ENCODE measurements at regions not wholly inside any gene's neighbourhood (a gene's known extent, or its start where the extent isn't known, plus 50 kb on each side); places are given as distances from the start of the nearest gene placed in this dataset.

- no peaks in the 10 kb centered on the region for H3K36me3 ChIP-seq (ENCODE audit: control insufficient read depth, insufficient read depth, low read length)
- no peaks in the 10 kb centered on the region for H3K9me3 ChIP-seq (ENCODE audit: control insufficient read depth, low read length)
- H3K79me2 ChIP-seq: no peaks in the 10 kb centered on the region
- no peaks in the 10 kb centered on the region for H3K4me1 ChIP-seq
- no peak overlapping the region for H3K27ac ChIP-seq
- H3K4me2 ChIP-seq (ENCODE audit: low read length): no peak overlapping the region
- TF ChIP-seq, protein P1, sequence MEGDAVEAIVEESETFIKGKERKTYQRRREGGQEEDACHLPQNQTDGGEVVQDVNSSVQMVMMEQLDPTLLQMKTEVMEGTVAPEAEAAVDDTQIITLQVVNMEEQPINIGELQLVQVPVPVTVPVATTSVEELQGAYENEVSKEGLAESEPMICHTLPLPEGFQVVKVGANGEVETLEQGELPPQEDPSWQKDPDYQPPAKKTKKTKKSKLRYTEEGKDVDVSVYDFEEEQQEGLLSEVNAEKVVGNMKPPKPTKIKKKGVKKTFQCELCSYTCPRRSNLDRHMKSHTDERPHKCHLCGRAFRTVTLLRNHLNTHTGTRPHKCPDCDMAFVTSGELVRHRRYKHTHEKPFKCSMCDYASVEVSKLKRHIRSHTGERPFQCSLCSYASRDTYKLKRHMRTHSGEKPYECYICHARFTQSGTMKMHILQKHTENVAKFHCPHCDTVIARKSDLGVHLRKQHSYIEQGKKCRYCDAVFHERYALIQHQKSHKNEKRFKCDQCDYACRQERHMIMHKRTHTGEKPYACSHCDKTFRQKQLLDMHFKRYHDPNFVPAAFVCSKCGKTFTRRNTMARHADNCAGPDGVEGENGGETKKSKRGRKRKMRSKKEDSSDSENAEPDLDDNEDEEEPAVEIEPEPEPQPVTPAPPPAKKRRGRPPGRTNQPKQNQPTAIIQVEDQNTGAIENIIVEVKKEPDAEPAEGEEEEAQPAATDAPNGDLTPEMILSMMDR (IDR thresholded peaks at IDR 0.05): no peak
- H3K4me3 ChIP-seq (ENCODE audit: low read depth, low read length): no peak overlapping the region
- H2AFZ ChIP-seq: no peak overlapping the region
- H3K9ac ChIP-seq: no peak overlapping the region
- no peaks in the 10 kb centered on the region for H3K27me3 ChIP-seq (ENCODE audit: control insufficient read depth, insufficient read depth, low read length)
Observed at GRCh38 chr11:29353833-29354232, 663.0 kb downstream of the KCNA4 start.

DNA sequence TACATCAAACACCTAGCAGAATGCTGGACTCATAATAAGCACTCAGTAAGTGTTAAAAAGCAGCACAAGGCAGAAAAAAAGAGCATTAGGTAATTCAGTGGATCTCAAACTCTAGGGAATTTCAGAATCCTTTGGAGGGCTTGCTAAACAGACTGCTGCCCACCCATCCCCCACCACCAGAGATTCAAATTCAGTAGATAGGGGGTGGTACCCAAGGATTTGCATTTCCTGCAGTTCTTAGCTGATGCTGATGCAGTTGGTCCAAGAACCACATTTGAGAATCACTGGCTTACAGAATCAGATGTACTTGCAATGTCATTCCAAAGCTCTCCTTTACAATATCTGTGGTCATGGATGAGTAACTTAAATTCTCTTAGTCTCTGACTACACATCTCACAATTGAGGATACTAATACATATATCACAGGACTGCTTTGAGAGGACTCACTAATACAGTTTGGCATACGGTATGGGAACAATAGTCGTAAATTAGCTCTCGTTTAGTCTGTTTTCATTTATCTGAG, 664.5 kb downstream of the KCNA4 start:
- Histone ChIP-seq H3K4me3 (ENCODE audit: low read depth, low read length) (no peak overlapping the region), H3K4me2 (ENCODE audit: low read length) (no peak overlapping the region), H3K27ac (no peak overlapping the region), H2AFZ (no peak overlapping the region), H3K79me2 (no peaks in the 10 kb centered on the region), H3K9ac (no peak overlapping the region), H3K36me3 (ENCODE audit: control insufficient read depth, insufficient read depth, low read length) (no peaks in the 10 kb centered on the region), H3K9me3 (ENCODE audit: control insufficient read depth, low read length) (no peaks in the 10 kb centered on the region), H3K4me1 (no peaks in the 10 kb centered on the region), H3K27me3 (ENCODE audit: control insufficient read depth, insufficient read depth, low read length) (no peaks in the 10 kb centered on the region)
- TF ChIP-seq, protein P1 (IDR thresholded peaks at IDR 0.05): no peak

DNA sequence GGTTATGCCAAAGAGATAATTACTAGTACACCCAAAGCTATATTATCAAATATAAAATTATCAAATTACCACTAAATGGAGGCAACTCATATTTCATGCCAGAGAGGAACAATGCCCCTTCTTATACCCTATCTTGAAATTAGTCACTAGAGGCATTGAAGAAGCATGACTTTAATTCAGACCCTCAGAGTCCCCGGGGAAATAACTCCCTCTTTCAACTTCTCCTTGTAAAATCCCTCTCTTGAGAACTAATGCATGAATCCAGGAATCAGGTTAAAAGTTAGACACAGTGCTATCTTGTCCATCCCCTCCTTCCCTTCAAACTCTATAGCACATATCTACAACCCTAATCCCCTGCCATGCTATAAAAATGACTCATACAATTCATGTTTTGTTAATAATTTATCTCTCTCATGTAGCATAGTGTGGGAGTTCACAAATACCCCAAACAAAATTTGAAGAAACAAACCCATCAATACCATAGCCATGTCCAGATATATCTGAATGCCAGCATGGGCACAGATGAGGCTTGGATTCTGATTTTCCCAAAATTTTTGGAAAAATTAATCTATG, 665.4 kb downstream of the KCNA4 start:
- no peak overlapping the region for H3K4me3 ChIP-seq (ENCODE audit: low read depth, low read length)
- H3K27me3 ChIP-seq (ENCODE audit: control insufficient read depth, insufficient read depth, low read length): no peaks in the 10 kb centered on the region
- H3K79me2 ChIP-seq: no peaks in the 10 kb centered on the region
- H3K4me1 ChIP-seq: no peaks in the 10 kb centered on the region
- H3K9me3 ChIP-seq (ENCODE audit: control insufficient read depth, low read length): no peaks in the 10 kb centered on the region
- no peak overlapping the region for H2AFZ ChIP-seq
- TF ChIP-seq, protein P1 (IDR thresholded peaks at IDR 0.05): no peak
- H3K4me2 ChIP-seq (ENCODE audit: low read length): no peak overlapping the region
- no peaks in the 10 kb centered on the region for H3K36me3 ChIP-seq (ENCODE audit: control insufficient read depth, insufficient read depth, low read length)
- no peak overlapping the region for H3K27ac ChIP-seq
- H3K9ac ChIP-seq: no peak overlapping the region

DNA sequence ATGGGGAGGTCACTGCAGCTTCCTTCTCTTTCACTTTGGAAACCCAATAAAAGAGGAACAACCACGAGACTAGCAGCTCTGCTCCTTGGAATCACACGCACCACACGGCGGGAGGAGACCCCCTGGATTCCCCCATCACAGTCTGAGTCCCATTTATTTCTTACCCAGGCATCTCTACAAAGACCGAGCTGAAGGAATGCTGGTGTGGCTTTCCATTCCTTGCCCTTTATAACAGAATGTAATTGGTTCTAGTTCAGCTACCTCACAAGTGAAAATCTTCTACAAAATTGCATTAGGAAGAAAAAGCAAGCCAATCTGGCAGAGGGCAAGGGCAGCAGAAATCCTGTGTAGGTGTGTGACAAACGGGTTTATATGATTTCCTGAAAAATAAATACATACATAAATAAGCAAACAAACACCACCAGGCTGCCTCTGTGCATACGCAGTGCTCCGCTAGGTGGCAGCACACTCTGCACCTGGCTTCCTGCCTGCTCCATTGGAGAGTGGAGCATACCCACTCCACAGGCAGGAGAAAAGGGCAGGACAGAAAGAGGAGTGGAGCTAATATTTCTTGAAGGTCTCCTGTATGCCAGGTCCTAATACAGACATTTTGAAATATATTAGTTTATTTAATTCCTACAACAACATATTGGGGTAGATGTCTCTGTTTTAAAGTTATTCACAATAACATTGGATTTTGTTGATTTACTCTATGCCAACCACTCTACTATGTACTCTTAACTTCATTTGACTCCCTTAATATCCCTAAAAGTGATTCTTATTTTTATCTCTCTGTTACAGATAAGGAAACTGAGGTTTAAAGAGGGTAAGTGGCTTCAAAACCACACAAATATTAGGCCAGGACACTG, 673.1 kb downstream of the KCNA4 start:
- TF ChIP-seq, protein P1 (IDR thresholded peaks at IDR 0.05): peak; percentile 26
- Histone ChIP-seq H3K27me3 (ENCODE audit: control insufficient read depth, insufficient read depth, low read length) (no peaks in the 10 kb centered on the region), H3K9me3 (ENCODE audit: control insufficient read depth, low read length) (no peaks in the 10 kb centered on the region), H3K27ac (no peak overlapping the region), H2AFZ (no peak overlapping the region), H3K4me3 (ENCODE audit: low read depth, low read length) (no peak overlapping the region), H3K4me1 (no peaks in the 10 kb centered on the region), H3K9ac (no peak overlapping the region), H3K36me3 (ENCODE audit: control insufficient read depth, insufficient read depth, low read length) (no peaks in the 10 kb centered on the region), H3K79me2 (no peaks in the 10 kb centered on the region), H3K4me2 (ENCODE audit: low read length) (no peak overlapping the region)

Data from parathyroid adenoma (tissue), 2 donors.